ENCODE measurements at regions not wholly inside any gene's neighbourhood (a gene's known extent, or its start where the extent isn't known, plus 50 kb on each side); places are given as distances from the start of the nearest gene placed in this dataset.

DNA sequence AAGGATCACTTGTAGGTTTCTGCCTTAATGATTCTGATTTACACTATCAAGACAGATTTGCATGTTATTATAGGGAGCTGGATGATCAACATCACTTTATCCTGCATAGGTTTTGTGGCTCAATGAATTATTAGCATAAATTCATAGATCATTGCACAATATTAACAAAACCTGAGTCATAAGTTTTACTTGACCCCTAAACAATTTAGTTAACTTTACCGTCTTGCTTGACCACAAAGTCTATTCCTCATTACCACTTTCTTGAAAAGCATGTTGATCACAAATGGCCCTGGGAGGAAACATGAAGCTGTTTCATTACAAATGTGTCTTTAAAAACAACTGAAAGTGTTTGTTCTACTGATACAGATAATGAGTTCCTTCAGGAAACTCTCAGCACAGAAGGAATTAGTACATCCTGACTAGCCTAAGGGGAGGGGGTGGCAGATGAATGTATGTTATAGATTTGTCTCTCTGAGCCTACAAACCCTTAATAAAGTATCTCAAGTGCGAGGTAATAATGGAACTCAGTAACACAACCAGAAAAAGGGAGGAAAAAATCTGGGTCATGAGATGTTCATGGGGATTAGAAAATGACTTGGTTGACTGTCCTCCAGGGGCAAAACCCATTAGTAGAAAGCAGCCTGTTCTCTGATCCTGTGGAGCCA lies 303.4 kb downstream of the PIK3C3 start:
- Histone ChIP-seq H3K79me2 (ENCODE audit: control insufficient read depth, insufficient read depth, low read length) (no peaks in the 10 kb centered on the region), H3K36me3 (ENCODE audit: control insufficient read depth in 2 of 2, extremely low read depth in 1 of 2, insufficient read depth in 2 of 2, low read length in 2 of 2) (no peaks in the 10 kb centered on the region), H3K4me2 (ENCODE audit: control insufficient read depth, extremely low read depth, insufficient read depth, low read depth, low read length) (no peak overlapping the region), H3K9me1 (ENCODE audit: control insufficient read depth, extremely low read depth, insufficient read depth, low read length) (no peaks in the 10 kb centered on the region), H3K9me3 (ENCODE audit: control insufficient read depth, low read depth, low read length) (no peaks in the 10 kb centered on the region), H2AFZ (ENCODE audit: control insufficient read depth, low read length) (no peak overlapping the region), H3K9ac (ENCODE audit: control insufficient read depth, extremely low read depth, insufficient read depth, low read length) (no peak overlapping the region), H3K27me3 (ENCODE audit: control insufficient read depth, extremely low read depth, insufficient read depth, low read length) (no peaks in the 10 kb centered on the region), H4K20me1 (ENCODE audit: control insufficient read depth, extremely low read depth, insufficient read depth, low read length) (no peaks in the 10 kb centered on the region), H3K4me1 (ENCODE audit: control insufficient read depth, extremely low read depth, insufficient read depth, low read length) (no peaks in the 10 kb centered on the region), H3K4me3 (ENCODE audit: control insufficient read depth in 2 of 3, extremely low read depth in 1 of 3, insufficient read depth in 2 of 3, low read depth in 1 of 3, low read length in 3 of 3) (no peak overlapping the region), H3K27ac (ENCODE audit: control insufficient read depth, insufficient read depth, low read length) (no peak overlapping the region)
- dilution Hi-C loops (cut with MboI; ENCODE audit: extremely low pct_ligation_motif_present, low sequenced_read_pairs), result no loop called here
- FAIRE-seq (no peak), DNase-seq (ENCODE audit: low read depth, low spot score) (no peak)
- TF ChIP-seq, protein P1, sequence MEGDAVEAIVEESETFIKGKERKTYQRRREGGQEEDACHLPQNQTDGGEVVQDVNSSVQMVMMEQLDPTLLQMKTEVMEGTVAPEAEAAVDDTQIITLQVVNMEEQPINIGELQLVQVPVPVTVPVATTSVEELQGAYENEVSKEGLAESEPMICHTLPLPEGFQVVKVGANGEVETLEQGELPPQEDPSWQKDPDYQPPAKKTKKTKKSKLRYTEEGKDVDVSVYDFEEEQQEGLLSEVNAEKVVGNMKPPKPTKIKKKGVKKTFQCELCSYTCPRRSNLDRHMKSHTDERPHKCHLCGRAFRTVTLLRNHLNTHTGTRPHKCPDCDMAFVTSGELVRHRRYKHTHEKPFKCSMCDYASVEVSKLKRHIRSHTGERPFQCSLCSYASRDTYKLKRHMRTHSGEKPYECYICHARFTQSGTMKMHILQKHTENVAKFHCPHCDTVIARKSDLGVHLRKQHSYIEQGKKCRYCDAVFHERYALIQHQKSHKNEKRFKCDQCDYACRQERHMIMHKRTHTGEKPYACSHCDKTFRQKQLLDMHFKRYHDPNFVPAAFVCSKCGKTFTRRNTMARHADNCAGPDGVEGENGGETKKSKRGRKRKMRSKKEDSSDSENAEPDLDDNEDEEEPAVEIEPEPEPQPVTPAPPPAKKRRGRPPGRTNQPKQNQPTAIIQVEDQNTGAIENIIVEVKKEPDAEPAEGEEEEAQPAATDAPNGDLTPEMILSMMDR (optimal IDR thresholded peaks at IDR 0.05 in 1 of 3, IDR thresholded peaks at IDR 0.05 in 1 of 3, conservative IDR thresholded peaks at IDR 0.05 in 1 of 3; ENCODE audit: extremely low read depth in 1 of 3, insufficient read depth in 2 of 3, low read length in 3 of 3), result no peak
- TF ChIP-seq EZH2 (IDR thresholded peaks at IDR 0.05; ENCODE audit: low read length), result no peak

DNA sequence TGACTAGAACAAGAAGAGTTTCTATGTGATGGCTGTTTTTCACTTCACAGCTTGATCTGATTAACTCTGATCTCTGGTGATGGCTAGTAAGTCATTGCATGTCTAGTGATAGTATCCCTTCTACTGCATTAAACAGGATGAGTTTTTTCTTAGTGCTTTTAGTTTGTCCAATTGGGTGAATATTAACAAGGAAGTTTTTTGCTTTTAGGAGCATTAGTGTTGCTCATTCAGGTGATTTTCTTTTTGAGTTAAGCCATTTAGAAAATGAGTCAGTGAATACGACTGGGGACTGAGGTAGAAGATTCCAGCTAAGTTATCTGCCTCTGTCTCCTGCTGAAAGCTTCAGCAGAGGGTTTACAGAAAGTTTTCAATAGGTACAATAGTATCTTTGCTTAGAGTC lies 306.7 kb downstream of the PIK3C3 start:
- TF ChIP-seq, protein P1 (optimal IDR thresholded peaks at IDR 0.05 in 1 of 3, IDR thresholded peaks at IDR 0.05 in 1 of 3, conservative IDR thresholded peaks at IDR 0.05 in 1 of 3; ENCODE audit: extremely low read depth in 1 of 3, insufficient read depth in 2 of 3, low read length in 3 of 3), result no peak
- Histone ChIP-seq H3K9ac (ENCODE audit: control insufficient read depth, extremely low read depth, insufficient read depth, low read length) (no peak overlapping the region), H3K4me3 (ENCODE audit: control insufficient read depth in 2 of 3, extremely low read depth in 1 of 3, insufficient read depth in 2 of 3, low read depth in 1 of 3, low read length in 3 of 3) (no peak overlapping the region), H2AFZ (ENCODE audit: control insufficient read depth, low read length) (no peak overlapping the region), H3K27ac (ENCODE audit: control insufficient read depth, insufficient read depth, low read length) (no peak overlapping the region), H3K4me2 (ENCODE audit: control insufficient read depth, extremely low read depth, insufficient read depth, low read depth, low read length) (no peak overlapping the region), H3K36me3 (ENCODE audit: control insufficient read depth in 2 of 2, extremely low read depth in 1 of 2, insufficient read depth in 2 of 2, low read length in 2 of 2) (no peaks in the 10 kb centered on the region), H3K79me2 (ENCODE audit: control insufficient read depth, insufficient read depth, low read length) (no peaks in the 10 kb centered on the region), H3K9me1 (ENCODE audit: control insufficient read depth, extremely low read depth, insufficient read depth, low read length) (no peaks in the 10 kb centered on the region), H3K9me3 (ENCODE audit: control insufficient read depth, low read depth, low read length) (no peaks in the 10 kb centered on the region), H4K20me1 (ENCODE audit: control insufficient read depth, extremely low read depth, insufficient read depth, low read length) (no peaks in the 10 kb centered on the region), H3K4me1 (ENCODE audit: control insufficient read depth, extremely low read depth, insufficient read depth, low read length) (no peaks in the 10 kb centered on the region), H3K27me3 (ENCODE audit: control insufficient read depth, extremely low read depth, insufficient read depth, low read length) (no peaks in the 10 kb centered on the region)
- no peak for FAIRE-seq
- dilution Hi-C loops (cut with MboI; ENCODE audit: extremely low pct_ligation_motif_present, low sequenced_read_pairs), result no loop called here
- DNase-seq (ENCODE audit: low read depth, low spot score), result no peak
